K562 (cell line): ENCODE measurements at regions not wholly inside any gene's neighbourhood (a gene's known extent, or its start where the extent isn't known, plus 50 kb on each side); places are given as distances from the start of the nearest gene placed in this dataset.

Experiments
- ATAC-seq: fragments of 200-7000 bp; cut with Tn5 transposase; 3 replicates; pipeline ENCODE4 v1.9.1; 2020; ENCODE audit warnings: moderate library complexity
- BruUV-seq: library from RNA; stranded (reverse); fragments of 400-500 nt; replicated peaks from 2 replicates; lab custom pipeline; 2021; lab: Mats Ljungman, UMichigan
- CTCF ChIA-PET: fragments of 300-600 bp; formaldehyde crosslinking; extraction: SDS; loops from one replicate; lab custom pipeline; 2021; ENCODE audit warnings: low intra/inter-chr PET ratio; lab: Yijun Ruan, JAX
- POLR2A ChIA-PET: fragments of 300-600, 350-650 bp; sonication (Branson Sonifier 250); formaldehyde crosslinking; extraction: SDS; loops from one replicate; lab custom pipeline; 2021; ENCODE audit warnings: antibody characterized with exemption, inconsistent platforms; lab: Yijun Ruan, JAX
- DNase-seq, 4 experiments: peaks; one replicate each; pipeline versions ENCODE4 v3.0.0 to v3.0.0-alpha.2; 2011 to 2018; ENCODE audit warnings: low spot score in 3 of 4, mixed read lengths in 3 of 4; ENCODE audit errors: extremely low read depth in 1 of 4
- FAIRE-seq: peaks from 2 replicates; lab custom pipeline; 2011; peaks lifted over from hg19 to GRCh38; lab: Jason Lieb, UNC
- H2AFZ ChIP-seq: 2 replicates; pipeline ENCODE4 v1.6.0; 2011; ENCODE audit warnings: low read depth, low read length, control low read depth, inconsistent platforms
- H3K27ac ChIP-seq: fragments of 200-600 bp; 3 replicates; pipeline ENCODE4 v1.8.0; 2011; ENCODE audit warnings: low read depth, mild to moderate bottlenecking, control low read depth, inconsistent platforms, low read length, moderate library complexity, mixed read lengths; ENCODE audit errors: extremely low read depth
- H3K27me3 ChIP-seq, 2 experiments: fragments of 300-600 bp in 1 of 2; 2 replicates in 1 of 2; 3 replicates in 1 of 2; pipeline versions ENCODE4 v1.6.0 to v1.8.0; 2011; ENCODE audit warnings: inconsistent platforms in 2 of 2, low read length in 2 of 2, mild to moderate bottlenecking in 1 of 2, mixed read lengths in 1 of 2, moderate library complexity in 1 of 2; ENCODE audit not compliant: control insufficient read depth in 2 of 2, insufficient read depth in 2 of 2
- H3K36me3 ChIP-seq: fragments of 300-600 bp; 3 replicates; pipeline ENCODE4 v1.8.0; 2011; ENCODE audit warnings: mild to moderate bottlenecking, low read length, inconsistent platforms; ENCODE audit not compliant: control insufficient read depth, insufficient read depth
- H3K4me1 ChIP-seq, 2 experiments: fragments of 200-600 bp in 1 of 2; replicated peaks in 1 of 2; 2 replicates in 1 of 2; 3 replicates in 1 of 2; pipeline versions ENCODE4 v1.5.1 to v1.8.0; 2011; ENCODE audit warnings: inconsistent platforms in 2 of 2, low read length in 2 of 2, mild to moderate bottlenecking in 1 of 2, mixed read lengths in 1 of 2, moderate library complexity in 1 of 2; ENCODE audit not compliant: control insufficient read depth in 2 of 2, insufficient read depth in 2 of 2
- H3K4me2 ChIP-seq: 2 replicates; pipeline ENCODE4 v1.6.1; 2011; ENCODE audit warnings: low read length, control low read depth, inconsistent platforms, mixed read lengths; ENCODE audit not compliant: insufficient read depth
- H3K4me3 ChIP-seq: fragments of 200-600 bp; sonication (generic), shearing (Covaris generic); 2 replicates; pipeline ENCODE4 v1.5.1; 2016; ENCODE audit warnings: control low read depth, inconsistent platforms
- H3K79me2 ChIP-seq: fragments of 200-600 bp; 3 replicates; pipeline ENCODE4 v1.8.0; 2011; ENCODE audit warnings: low read length, inconsistent platforms; ENCODE audit not compliant: control insufficient read depth, insufficient read depth
- H3K9ac ChIP-seq, 2 experiments: 2 replicates each; pipeline versions ENCODE4 v1.6.0 to v1.6.1; 2011; ENCODE audit warnings: low read depth in 2 of 2, low read length in 2 of 2, control low read depth in 1 of 2, inconsistent platforms in 1 of 2, mild to moderate bottlenecking in 1 of 2, mixed read lengths in 1 of 2; ENCODE audit not compliant: insufficient read depth in 1 of 2
- H3K9me1 ChIP-seq: one replicate; pipeline ENCODE4 v1.6.0; 2011; ENCODE audit warnings: inconsistent platforms, mild to moderate bottlenecking, low read length, moderate library complexity; ENCODE audit not compliant: control insufficient read depth, insufficient read depth
- H3K9me3 ChIP-seq: replicated peaks from 2 replicates; pipeline ENCODE4 v1.5.1; 2011; ENCODE audit warnings: low read depth, low read length, inconsistent platforms; ENCODE audit not compliant: control insufficient read depth, insufficient read depth
- H4K20me1 ChIP-seq: replicated peaks from 2 replicates; pipeline ENCODE4 v1.6.1; 2011; ENCODE audit warnings: low read length, inconsistent platforms, mixed read lengths; ENCODE audit not compliant: control insufficient read depth, insufficient read depth
- C11orf30 ChIP-seq: fragments of 450-650 bp; IDR thresholded peaks from 2 replicates; pipeline ENCODE4 v1.6.1; 2016; ENCODE audit warnings: low read depth, mild to moderate bottlenecking
- ERF ChIP-seq: fragments of 450-650 bp; formaldehyde crosslinking; IDR thresholded peaks from 2 replicates; pipeline ENCODE4 v1.4.0; 2020; ENCODE audit warnings: mild to moderate bottlenecking, mixed read lengths
- HCFC1 ChIP-seq: IDR thresholded peaks from 2 replicates; pipeline ENCODE4 v1.6.1; 2012; ENCODE audit warnings: low read depth, low read length, improper control_type of control experiment
- HNRNPH1 ChIP-seq: fragments of 200-400 bp; formaldehyde crosslinking; optimal IDR thresholded peaks from 2 replicates; pipeline ENCODE3; 2017; ENCODE audit warnings: low read depth, mild to moderate bottlenecking, low read length, moderate library complexity
- ID3 ChIP-seq, 2 experiments: fragments of 250-450 bp in 1 of 2; fragments of 450-650 bp in 1 of 2; sonication (Bioruptor Pico) in 1 of 2; IDR thresholded peaks; 2 replicates each; pipeline versions ENCODE4 v1.6.1 to v1.8.0; 2016 to 2021; ENCODE audit warnings: mild to moderate bottlenecking in 2 of 2, moderate library complexity in 2 of 2, missing compliant biosample characterization in 1 of 2, missing genetic modification characterization in 1 of 2
- MEIS2 ChIP-seq: fragments of 450-650 bp; IDR thresholded peaks from 2 replicates; pipeline ENCODE4 v1.6.1; 2014; ENCODE audit warnings: mild to moderate bottlenecking; ENCODE audit not compliant: partially characterized antibody
- NEUROD1 ChIP-seq: fragments of 150-350 bp; IDR thresholded peaks from 2 replicates; pipeline ENCODE4 v1.6.1; 2014; ENCODE audit warnings: borderline replicate concordance, low read length, low read depth; ENCODE audit not compliant: partially characterized antibody
- NFE2 ChIP-seq: IDR thresholded peaks from 2 replicates; pipeline ENCODE4 v1.6.1; 2014; ENCODE audit warnings: antibody characterized with exemption, low read depth
- SLC30A9 ChIP-seq: fragments of 250-450 bp; sonication (Bioruptor Pico); IDR thresholded peaks from 2 replicates; pipeline ENCODE4 v1.8.0; 2022; ENCODE audit warnings: mild to moderate bottlenecking, moderate library complexity
- SREBF1 ChIP-seq: fragments of 150-350 bp; IDR thresholded peaks from 2 replicates; pipeline ENCODE4 v1.6.1; 2014; ENCODE audit warnings: antibody characterized with exemption, low read depth, low read length, borderline replicate concordance
- SRSF9 ChIP-seq: fragments of 200-400 bp; formaldehyde crosslinking; IDR thresholded peaks from 2 replicates; pipeline ENCODE4 v1.6.1; 2017; ENCODE audit warnings: low read depth, low read length, borderline replicate concordance
- STAT5A ChIP-seq: IDR thresholded peaks from 2 replicates; pipeline ENCODE4 v1.6.1; 2012; ENCODE audit warnings: low read length, inconsistent platforms, borderline replicate concordance
- TCFL5 ChIP-seq: fragments of 250-450 bp; sonication (Bioruptor Pico); conservative IDR thresholded peaks from 2 replicates; pipeline ENCODE4 v1.6.1; 2021; ENCODE audit warnings: mild to moderate bottlenecking, moderate library complexity, matching md5 sums
- ZNF766 ChIP-seq: fragments of 200-800 bp; sonication (Bioruptor generic); conservative IDR thresholded peaks from 2 replicates; pipeline ENCODE4 v1.6.1; 2016; ENCODE audit warnings: missing genetic modification characterization, missing compliant biosample characterization
- WGBS: fragments of 100-300 bp; shearing (Covaris generic); methylation state at CpG from one replicate; pipeline ENCODE4 v1.1.6; 2016; ENCODE audit warnings: low coverage, mixed read lengths; ENCODE audit not compliant: insufficient coverage; ENCODE audit errors: missing lambda C conversion rate; 5-methylcytosine and 5-hydroxymethylcytosine counted together
- in situ Hi-C: fragments of 300-500 bp; cut with MboI; formaldehyde crosslinking; loops from 4 replicates; pipeline ENCODE4 v1.15.0; 2018; ENCODE audit warnings: inconsistent platforms, mixed read lengths
- intact Hi-C: fragments of 100-400 bp; cut with micrococcal nuclease; formaldehyde crosslinking; loops from 2 replicates; pipeline ENCODE4 v1.14.2; 2022

GRCh38 chr2:12619975-12620374, 96.8 kb upstream of the TRIB2 start:
- DNase-seq (no peak), ATAC-seq (peak; percentile 36; the same call in 2 of the 3 replicates), FAIRE-seq (no peak)
- H2AFZ ChIP-seq: no peak overlapping the region
- no peaks in the 10 kb centered on the region for H3K79me2 ChIP-seq
- no peaks in the 10 kb centered on the region for H3K27me3 ChIP-seq
- no peak overlapping the region for H3K27ac ChIP-seq
- ChIA-PET CTCF (no interaction called here), POLR2A (no interaction called here)
- TF ChIP-seq HCFC1 (no peak), C11orf30 (0 out of 2 replicates have a peak, but pooled peaks have one; percentile 9), NFE2 (no peak)
- intact Hi-C loops: no loop called here
- no peak overlapping the region for H3K4me2 ChIP-seq
- no peaks in the 10 kb centered on the region for H3K36me3 ChIP-seq
- H3K4me3 ChIP-seq: no peak overlapping the region
- WGBS: 28% methylated on average over 3 of the region's 3 CpGs
- BruUV-seq: no TSS peak
- no peaks in the 10 kb centered on the region for H3K9me3 ChIP-seq
- in situ Hi-C loops: no loop called here
- no peaks in the 10 kb centered on the region; a peak in 1 of 5 replicates for H3K4me1 ChIP-seq
- H3K9ac ChIP-seq: no peak overlapping the region
- no peaks in the 10 kb centered on the region for H3K9me1 ChIP-seq
- no peaks in the 10 kb centered on the region for H4K20me1 ChIP-seq

- 53% methylated on average over 2 of the region's 2 CpGs for WGBS
- ATAC-seq (no peak), DNase-seq (no peak), FAIRE-seq (no peak)
- Histone ChIP-seq H3K4me2 (no peak overlapping the region), H3K9me1 (no peaks in the 10 kb centered on the region), H3K9ac (no peak overlapping the region), H3K4me3 (no peak overlapping the region), H3K79me2 (no peaks in the 10 kb centered on the region), H3K27ac (no peak overlapping the region), H3K9me3 (no peaks in the 10 kb centered on the region), H4K20me1 (no peaks in the 10 kb centered on the region), H3K27me3 (no peaks in the 10 kb centered on the region), H3K4me1 (no peaks in the 10 kb centered on the region; a peak in 1 of 5 replicates), H3K36me3 (no peaks in the 10 kb centered on the region), H2AFZ (no peak overlapping the region)
- ChIA-PET POLR2A (no interaction called here), CTCF (no interaction called here)
- intact Hi-C loops: no loop called here
- BruUV-seq: no TSS peak
- in situ Hi-C loops: no loop called here
- TF ChIP-seq ID3 (CRISPR knock-in tag; IDR thresholded peaks at IDR 0.05) (no peak), ID3 (tag; IDR thresholded peaks at IDR 0.05) (no peak), SREBF1 (no peak), STAT5A (no peak), ZNF766 (CRISPR knock-in tag) (no peak), NEUROD1 (no peak), MEIS2 (no peak), ERF (CRISPR knock-in tag) (no peak), SLC30A9 (CRISPR knock-in tag) (no peak), TCFL5 (no peak), SRSF9 (no peak), HNRNPH1 (no peak)
Observed at GRCh38 chr2:12620759-12621158, 96.0 kb upstream of the TRIB2 start.
